Memory B cell (primary cell): ENCODE measurements at regions not wholly inside any gene's neighbourhood (a gene's known extent, or its start where the extent isn't known, plus 50 kb on each side); places are given as distances from the start of the nearest gene placed in this dataset.

Experiments used
- ATAC-seq: fragments of 150-1000 bp; cut with Tn5 transposase; 2 replicates; pipeline ENCODE4 v1.10.0; 2021; ENCODE audit warnings: low read depth, mild to moderate bottlenecking, moderate library complexity
- DNase-seq, 2 donors: peaks; one replicate each; pipeline ENCODE4 v3.0.0; 2022; ENCODE audit warnings: low spot score in 2 of 2
- H3K27ac Mint-ChIP-seq: one replicate; pipeline ENCODE4 v1.8.0; 2022; ENCODE audit warnings: mild to moderate bottlenecking, moderate library complexity, mixed read lengths
- H3K27me3 Mint-ChIP-seq: one replicate; pipeline ENCODE4 v1.8.0; 2022; ENCODE audit warnings: mixed read lengths
- H3K36me3 Mint-ChIP-seq: one replicate; pipeline ENCODE4 v1.8.0; 2022; ENCODE audit warnings: mild to moderate bottlenecking, mixed read lengths
- H3K4me1 Mint-ChIP-seq: one replicate; pipeline ENCODE4 v1.8.0; 2022; ENCODE audit warnings: mixed read lengths
- H3K4me3 Mint-ChIP-seq: one replicate; pipeline ENCODE4 v1.8.0; 2022; ENCODE audit warnings: mild to moderate bottlenecking, moderate library complexity, mixed read lengths
- H3K9me3 Mint-ChIP-seq: one replicate; pipeline ENCODE4 v1.8.0; 2022; ENCODE audit warnings: mixed read lengths

GRCh38 chr9:88233091-88233490, 94.8 kb upstream of the SPATA31C2 start:
- Mint-ChIP-seq H3K4me3 (no peak overlapping the region), H3K4me1 (no peaks in the 10 kb centered on the region), H3K9me3 (no peaks in the 10 kb centered on the region), H3K27ac (no peak overlapping the region), H3K27me3 (peaks cover 2% of the 10 kb centered on the region), H3K36me3 (no peaks in the 10 kb centered on the region)
- ATAC-seq: no peak
- no peak for DNase-seq

DNA sequence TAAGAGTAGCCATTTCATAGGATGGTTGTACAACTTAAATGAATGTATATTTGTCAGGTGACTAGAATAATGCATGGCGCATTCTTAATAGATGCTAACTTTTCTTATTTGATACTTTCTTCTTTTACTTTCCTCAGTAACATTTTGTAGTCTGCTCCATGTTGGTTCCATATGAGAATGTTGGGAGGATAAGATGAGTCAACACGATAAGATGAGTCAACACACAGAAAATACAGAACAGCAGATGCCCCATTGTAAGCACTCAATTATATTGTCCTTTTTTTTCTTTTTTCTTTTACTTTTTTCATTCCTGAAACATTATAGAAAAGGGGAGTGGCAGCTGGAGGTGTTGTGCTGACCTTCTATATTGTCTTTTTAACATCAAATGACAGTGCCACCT, 92.3 kb upstream of the SPATA31C2 start:
- ATAC-seq (no peak), DNase-seq (no peak)
- H3K27ac Mint-ChIP-seq: no peak overlapping the region
- no peak overlapping the region for H3K4me3 Mint-ChIP-seq
- no peaks in the 10 kb centered on the region for H3K36me3 Mint-ChIP-seq
- no peaks in the 10 kb centered on the region for H3K4me1 Mint-ChIP-seq
- peaks cover 2% of the 10 kb centered on the region for H3K27me3 Mint-ChIP-seq
- no peaks in the 10 kb centered on the region for H3K9me3 Mint-ChIP-seq

- Mint-ChIP-seq H3K27ac (no peak overlapping the region), H3K4me3 (no peak overlapping the region), H3K36me3 (no peaks in the 10 kb centered on the region), H3K4me1 (no peaks in the 10 kb centered on the region), H3K9me3 (no peaks in the 10 kb centered on the region), H3K27me3 (peaks cover 2% of the 10 kb centered on the region)
- DNase-seq (no peak), ATAC-seq (no peak)
Observed at GRCh38 chr9:88229434-88229833, 91.2 kb upstream of the SPATA31C2 start.

DNA sequence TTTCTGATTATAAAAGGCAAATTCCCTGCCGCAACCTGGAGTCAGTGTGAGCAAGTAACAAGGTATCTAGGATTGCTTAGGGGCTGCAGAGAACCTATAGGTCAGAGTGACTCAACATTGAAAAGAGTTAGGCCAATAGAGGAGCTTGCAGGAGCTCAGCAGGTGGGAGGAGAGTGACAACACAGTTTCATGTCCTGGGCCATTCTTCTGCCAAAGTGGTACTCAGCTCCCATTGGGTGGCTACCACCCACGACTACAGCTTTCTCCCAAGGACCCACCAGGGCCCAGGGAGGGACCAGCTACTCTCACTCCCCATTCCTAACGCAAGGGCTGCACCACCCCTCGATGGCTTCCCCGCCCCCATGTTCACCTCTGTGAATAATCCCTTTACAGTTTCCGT, 86.7 kb upstream of the SPATA31C2 start:
- no peak for DNase-seq
- Mint-ChIP-seq H3K36me3 (no peaks in the 10 kb centered on the region), H3K4me3 (no peak overlapping the region), H3K4me1 (no peaks in the 10 kb centered on the region), H3K27ac (no peak overlapping the region), H3K27me3 (no peaks in the 10 kb centered on the region), H3K9me3 (peaks cover 1% of the 10 kb centered on the region)
- ATAC-seq: no peak

DNA sequence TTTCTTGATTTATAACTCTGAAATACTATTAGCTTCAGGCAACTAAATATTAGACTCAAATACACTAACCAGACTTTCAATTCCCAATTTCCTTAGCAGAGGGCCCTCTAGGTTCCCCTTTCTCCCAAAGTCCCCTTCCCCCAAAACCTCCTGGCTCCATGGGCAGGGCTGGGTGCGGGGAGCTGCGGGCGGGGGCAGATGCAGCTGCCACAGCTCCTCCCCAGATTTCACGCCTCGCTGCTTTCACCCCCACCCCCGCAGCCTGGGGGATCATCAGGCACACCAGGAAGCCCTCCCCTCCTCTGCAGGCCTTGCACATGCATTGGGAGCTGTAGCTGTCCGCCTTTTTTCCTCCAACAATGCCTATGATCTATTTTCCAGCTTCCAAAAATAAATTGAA, 82.8 kb upstream of the SPATA31C2 start:
- peaks cover 1% of the 10 kb centered on the region for H3K9me3 Mint-ChIP-seq
- ATAC-seq: no peak
- H3K27ac Mint-ChIP-seq: no peak overlapping the region
- H3K4me1 Mint-ChIP-seq: no peaks in the 10 kb centered on the region
- no peak for DNase-seq
- no peak overlapping the region for H3K4me3 Mint-ChIP-seq
- no peaks in the 10 kb centered on the region for H3K27me3 Mint-ChIP-seq
- no peaks in the 10 kb centered on the region for H3K36me3 Mint-ChIP-seq

GRCh38 chr9:88220652-88221051, 82.4 kb upstream of the SPATA31C2 start:
- no peaks in the 10 kb centered on the region for H3K36me3 Mint-ChIP-seq
- H3K4me1 Mint-ChIP-seq: no peaks in the 10 kb centered on the region
- no peak overlapping the region for H3K27ac Mint-ChIP-seq
- ATAC-seq (no peak), DNase-seq (no peak)
- H3K27me3 Mint-ChIP-seq: no peaks in the 10 kb centered on the region
- H3K4me3 Mint-ChIP-seq: no peak overlapping the region
- H3K9me3 Mint-ChIP-seq: peaks cover 2% of the 10 kb centered on the region

DNA sequence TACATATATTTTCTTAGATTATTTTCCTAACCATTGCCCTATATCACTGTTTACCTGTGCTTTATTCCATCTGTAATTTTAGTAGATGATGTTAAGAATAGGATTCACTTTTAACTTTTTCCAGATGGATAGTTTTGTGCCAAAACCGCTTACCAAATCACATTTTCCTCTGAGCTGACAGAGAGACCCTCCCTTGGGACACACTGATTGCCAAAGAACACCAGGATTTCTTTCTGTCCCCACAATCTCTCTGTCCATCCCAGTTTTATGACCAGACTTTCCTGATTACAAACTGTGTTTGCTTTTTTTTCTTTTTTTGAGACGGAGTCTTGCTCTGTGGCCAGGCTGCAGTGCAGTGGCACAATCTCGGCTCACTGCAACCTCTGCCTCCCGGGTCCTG, 81.3 kb upstream of the SPATA31C2 start:
- no peak overlapping the region for H3K4me3 Mint-ChIP-seq
- no peaks in the 10 kb centered on the region for H3K4me1 Mint-ChIP-seq
- ATAC-seq: no peak
- H3K36me3 Mint-ChIP-seq: no peaks in the 10 kb centered on the region
- no peaks in the 10 kb centered on the region for H3K27me3 Mint-ChIP-seq
- H3K27ac Mint-ChIP-seq: no peak overlapping the region
- DNase-seq: no peak
- peaks cover 5% of the 10 kb centered on the region for H3K9me3 Mint-ChIP-seq

DNA sequence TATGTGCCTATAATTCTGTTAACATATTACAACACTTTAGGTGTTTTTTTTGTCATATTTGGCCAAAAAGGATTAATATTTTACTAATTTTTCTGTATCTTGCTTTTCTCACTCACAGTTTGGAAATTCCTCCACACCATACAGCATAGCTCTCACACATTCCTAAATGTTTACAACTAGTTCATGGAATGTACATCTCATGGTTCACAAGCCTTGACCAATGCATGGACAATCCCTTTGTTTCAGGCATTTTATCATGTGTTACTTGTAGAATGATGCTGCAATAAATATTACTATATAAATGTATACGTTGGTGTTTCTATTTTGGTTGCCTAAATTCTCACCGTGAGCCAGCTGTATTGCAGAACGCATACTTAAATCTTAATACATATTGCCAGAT, 80.5 kb upstream of the SPATA31C2 start:
- DNase-seq: no peak

GRCh38 chr9:88216126-88216995, 78.1 kb upstream of the SPATA31C2 start:
- Mint-ChIP-seq H3K36me3 (no peaks in the 10 kb centered on the region), H3K9me3 (peaks cover 16% of the 10 kb centered on the region), H3K4me3 (no peak overlapping the region), H3K4me1 (no peaks in the 10 kb centered on the region), H3K27ac (no peak overlapping the region), H3K27me3 (no peaks in the 10 kb centered on the region)
- DNase-seq (no peak), ATAC-seq (no peak)

More for the DNA sequence above, 80.5 kb upstream of the SPATA31C2 start:
- peaks cover 6% of the 10 kb centered on the region for H3K9me3 Mint-ChIP-seq
- no peaks in the 10 kb centered on the region for H3K36me3 Mint-ChIP-seq
- no peak overlapping the region for H3K4me3 Mint-ChIP-seq
- H3K4me1 Mint-ChIP-seq: no peaks in the 10 kb centered on the region
- no peak for ATAC-seq
- no peak overlapping the region for H3K27ac Mint-ChIP-seq
- H3K27me3 Mint-ChIP-seq: no peaks in the 10 kb centered on the region

- Mint-ChIP-seq H3K36me3 (no peaks in the 10 kb centered on the region), H3K27ac (no peak overlapping the region), H3K9me3 (peaks cover 14% of the 10 kb centered on the region), H3K4me3 (no peak overlapping the region), H3K4me1 (no peaks in the 10 kb centered on the region), H3K27me3 (no peaks in the 10 kb centered on the region)
- DNase-seq (no peak), ATAC-seq (no peak)
Observed at GRCh38 chr9:88215196-88216125, 77.2 kb upstream of the SPATA31C2 start.

DNA sequence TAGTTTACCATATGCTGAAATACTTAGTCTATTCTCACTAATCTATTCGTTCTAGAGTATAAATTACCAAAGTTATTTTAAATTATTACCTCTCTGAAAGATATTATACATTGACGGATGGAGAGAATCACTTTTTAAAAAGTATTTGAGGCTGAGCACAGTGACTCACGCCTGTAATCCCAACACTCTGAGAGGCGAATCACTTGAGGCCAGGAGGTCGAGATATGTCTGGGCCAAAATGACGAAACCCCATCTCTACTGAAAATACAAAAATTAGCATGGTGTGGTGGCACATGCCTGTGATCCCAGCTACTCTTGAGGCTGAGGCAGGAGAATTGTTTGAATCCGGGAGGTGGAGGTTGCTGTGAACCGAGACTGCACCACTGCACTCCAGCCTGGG, 64.0 kb upstream of the SPATA31C2 start:
- no peak overlapping the region for H3K4me3 Mint-ChIP-seq

DNA sequence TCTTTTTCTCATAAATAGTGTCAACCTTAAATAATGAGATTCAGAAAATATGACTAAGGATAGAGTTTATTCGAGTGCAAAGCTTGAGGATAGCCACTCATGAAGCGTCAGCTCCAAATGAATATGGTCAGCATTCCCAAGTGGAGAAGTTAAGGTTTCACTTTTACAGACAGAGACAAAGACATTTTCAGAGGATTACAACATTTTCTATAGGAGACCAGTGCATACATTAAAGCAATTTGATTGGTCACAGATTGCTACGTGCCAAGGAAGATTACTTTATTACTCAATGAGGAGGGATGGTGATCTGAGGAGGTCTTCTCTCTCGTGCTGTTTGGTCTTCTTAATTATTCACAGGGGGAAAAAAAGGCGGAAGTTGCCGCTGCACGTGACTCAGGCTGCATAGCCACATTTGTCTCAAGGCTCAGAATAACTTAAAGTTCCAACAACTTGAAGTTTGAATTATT, 60.1 kb upstream of the SPATA31C2 start:
- Mint-ChIP-seq H3K4me3 (no peak overlapping the region), H3K36me3 (no peaks in the 10 kb centered on the region), H3K27me3 (peaks cover 1% of the 10 kb centered on the region), H3K9me3 (no peaks in the 10 kb centered on the region), H3K4me1 (no peaks in the 10 kb centered on the region), H3K27ac (no peak overlapping the region)
- DNase-seq (no peak), ATAC-seq (no peak)

More for the DNA sequence above, 64.0 kb upstream of the SPATA31C2 start:
- Mint-ChIP-seq H3K36me3 (no peaks in the 10 kb centered on the region), H3K9me3 (no peaks in the 10 kb centered on the region), H3K27ac (no peak overlapping the region), H3K27me3 (peaks cover 1% of the 10 kb centered on the region), H3K4me1 (no peaks in the 10 kb centered on the region)
- no peak for DNase-seq
- no peak for ATAC-seq

GRCh38 chr9:88197781-88198340, 59.6 kb upstream of the SPATA31C2 start:
- Mint-ChIP-seq H3K4me3 (no peak overlapping the region), H3K27ac (no peak overlapping the region), H3K36me3 (no peaks in the 10 kb centered on the region), H3K4me1 (no peaks in the 10 kb centered on the region), H3K9me3 (no peaks in the 10 kb centered on the region), H3K27me3 (peaks cover 1% of the 10 kb centered on the region)
- ATAC-seq (no peak), DNase-seq (no peak)

- no peak for DNase-seq
- H3K4me1 Mint-ChIP-seq: no peaks in the 10 kb centered on the region
- H3K27me3 Mint-ChIP-seq: peaks cover 1% of the 10 kb centered on the region
- no peak for ATAC-seq
- H3K27ac Mint-ChIP-seq: no peak overlapping the region
- no peaks in the 10 kb centered on the region for H3K36me3 Mint-ChIP-seq
- no peak overlapping the region for H3K4me3 Mint-ChIP-seq
- H3K9me3 Mint-ChIP-seq: no peaks in the 10 kb centered on the region
Observed at GRCh38 chr9:88197016-88197415, 58.7 kb upstream of the SPATA31C2 start.
